HCT116 (cell line): ENCODE measurements at regions not wholly inside any gene's neighbourhood (a gene's known extent, or its start where the extent isn't known, plus 50 kb on each side); places are given as distances from the start of the nearest gene placed in this dataset.

Source experiments
- ATAC-seq: fragments of 200-7000 bp; cut with Tn5 transposase; 2 replicates; pipeline ENCODE4 v1.9.1; 2020; ENCODE audit warnings: mild to moderate bottlenecking, moderate library complexity
- BruUV-seq: library from RNA; stranded (reverse); fragments of 400-500 nt; replicated peaks from 2 replicates; lab custom pipeline; 2021; lab: Mats Ljungman, UMichigan
- CTCF ChIA-PET: fragments of 300-600 bp; sonication (Branson Sonifier 250); formaldehyde crosslinking; loops from one replicate; lab custom pipeline; 2021; ENCODE audit warnings: antibody characterized with exemption; lab: Charles Lee
- POLR2A ChIA-PET: fragments of 300-600, 350-600 bp; sonication (Branson Sonifier 250); formaldehyde crosslinking; loops from one replicate; lab custom pipeline; 2021; ENCODE audit warnings: antibody characterized with exemption; lab: Charles Lee
- RAD21 ChIA-PET, 2 experiments: fragments of 300-600 bp; sonication (Branson Sonifier 250); formaldehyde crosslinking; loops; one replicate each; lab custom pipeline; 2023; ENCODE audit warnings: low total read pairs in 2 of 2; ENCODE audit not compliant: uncharacterized antibody in 2 of 2, unreplicated experiment in 2 of 2, low non-redundant PET in 1 of 2; lab: Charles Lee
- DNase-seq: peaks from one replicate; pipeline ENCODE4 v3.0.0-alpha.2; 2010; ENCODE audit warnings: low read depth, low spot score
- H2AFZ ChIP-seq: fragments of 200-600 bp; shearing (Covaris generic), sonication (generic); 2 replicates; pipeline ENCODE4 v1.6.1; 2017; ENCODE audit warnings: low read depth, mixed run types, mixed read lengths, antibody characterized with exemption, low read length; ENCODE audit not compliant: poor library complexity, severe bottlenecking
- H3K27ac ChIP-seq: 2 replicates; pipeline ENCODE4 v1.5.1; 2012; ENCODE audit warnings: low read depth, low read length
- H3K27me3 ChIP-seq: fragments of 200-600 bp; sonication (generic); 2 replicates; pipeline ENCODE4 v1.6.1; 2016; ENCODE audit warnings: mixed run types, low read length, mixed read lengths; ENCODE audit not compliant: insufficient read depth
- H3K36me3 ChIP-seq, 2 experiments: fragments of 200-500 bp in 1 of 2; fragments of 200-600 bp in 1 of 2; sonication (Bioruptor generic) in 1 of 2; sonication (generic) in 1 of 2; 2 replicates each; pipeline versions ENCODE4 v1.5.1 to v1.6.1; 2014 to 2016; ENCODE audit warnings: low read length in 2 of 2, inconsistent platforms in 1 of 2, mixed read lengths in 1 of 2, mixed run types in 1 of 2; ENCODE audit not compliant: insufficient read depth in 2 of 2, control insufficient read depth in 1 of 2
- H3K4me1 ChIP-seq, 2 experiments: fragments of 200-600 bp in 1 of 2; sonication (generic) in 1 of 2; 2 replicates each; pipeline versions ENCODE4 v1.5.1 to v1.6.1; 2012 to 2017; ENCODE audit warnings: low read length in 2 of 2, inconsistent platforms in 1 of 2, mild to moderate bottlenecking in 1 of 2, mixed read lengths in 1 of 2, mixed run types in 1 of 2, moderate library complexity in 1 of 2; ENCODE audit not compliant: insufficient read depth in 2 of 2, control insufficient read depth in 1 of 2
- H3K4me2 ChIP-seq: fragments of 200-600 bp; sonication (generic); 2 replicates; pipeline ENCODE4 v1.6.1; 2017; ENCODE audit warnings: mixed run types, low read length, mixed read lengths
- H3K4me3 ChIP-seq, 2 experiments: fragments of 200-600 bp in 1 of 2; sonication (generic) in 1 of 2; replicated peaks in 1 of 2; 2 replicates each; pipeline ENCODE4 v1.5.1; 2011 to 2016; ENCODE audit warnings: low read length in 2 of 2, control low read depth in 1 of 2, low read depth in 1 of 2, mild to moderate bottlenecking in 1 of 2, mixed read lengths in 1 of 2, mixed run types in 1 of 2
- H3K79me2 ChIP-seq: fragments of 200-600 bp; sonication (generic); 2 replicates; pipeline ENCODE4 v1.6.1; 2017; ENCODE audit warnings: mild to moderate bottlenecking, mixed run types, low read length, moderate library complexity, mixed read lengths; ENCODE audit not compliant: insufficient read depth
- H3K9ac ChIP-seq: fragments of 200-600 bp; sonication (generic); 2 replicates; pipeline ENCODE4 v1.6.1; 2016; ENCODE audit warnings: low read length, mixed read lengths
- H3K9me2 ChIP-seq: fragments of 200-600 bp; sonication (generic), shearing (Covaris generic); 2 replicates; pipeline ENCODE4 v1.6.1; 2017; ENCODE audit warnings: mixed run types, mild to moderate bottlenecking, moderate library complexity; ENCODE audit not compliant: insufficient read depth
- H3K9me3 ChIP-seq, 2 experiments: fragments of 200-500 bp in 1 of 2; fragments of 200-600 bp in 1 of 2; sonication (Bioruptor generic) in 1 of 2; sonication (generic) in 1 of 2; 2 replicates each; pipeline ENCODE4 v1.6.1; 2014 to 2017; ENCODE audit warnings: low read length in 2 of 2, mixed read lengths in 2 of 2, inconsistent platforms in 1 of 2, low read depth in 1 of 2, mild to moderate bottlenecking in 1 of 2, mixed run types in 1 of 2, moderate library complexity in 1 of 2; ENCODE audit not compliant: control insufficient read depth in 1 of 2, insufficient read depth in 1 of 2
- H4K20me1 ChIP-seq: fragments of 200-600 bp; sonication (generic), shearing (Covaris generic); 2 replicates; pipeline ENCODE4 v1.6.1; 2017; ENCODE audit warnings: mixed run types, mild to moderate bottlenecking, moderate library complexity; ENCODE audit not compliant: insufficient read depth
- CBX3 ChIP-seq: IDR thresholded peaks from 2 replicates; pipeline ENCODE4 v1.6.1; 2012; ENCODE audit warnings: low read depth
- CEBPB ChIP-seq: IDR thresholded peaks from 2 replicates; pipeline ENCODE4 v1.6.1; 2012; ENCODE audit warnings: low read depth
- EZH2phosphoT487 ChIP-seq: fragments of 200-600 bp; IDR thresholded peaks from 2 replicates; pipeline ENCODE4 v1.6.1; 2018; ENCODE audit warnings: antibody characterized with exemption, borderline replicate concordance
- JUND ChIP-seq: IDR thresholded peaks from 2 replicates; pipeline ENCODE4 v1.6.1; 2012
- POLR2A ChIP-seq: IDR thresholded peaks from 2 replicates; pipeline ENCODE4 v1.7.0; 2011; ENCODE audit warnings: borderline replicate concordance; ENCODE audit not compliant: insufficient read depth, insufficient read length; ENCODE audit errors: extremely low read depth
- POLR2AphosphoS5 ChIP-seq: IDR thresholded peaks from 2 replicates; pipeline ENCODE4 v1.6.1; 2011; ENCODE audit warnings: mild to moderate bottlenecking, low read depth, low read length, moderate library complexity
- SIN3A ChIP-seq: IDR thresholded peaks from 2 replicates; pipeline ENCODE4 v1.6.1; 2012; ENCODE audit warnings: low read depth
- SP1 ChIP-seq: IDR thresholded peaks from 2 replicates; pipeline ENCODE4 v1.6.1; 2012; ENCODE audit warnings: low read depth
- YY1 ChIP-seq: IDR thresholded peaks from 2 replicates; pipeline ENCODE4 v1.6.1; 2011; ENCODE audit warnings: low read length, low read depth, moderate library complexity, mild to moderate bottlenecking; ENCODE audit not compliant: insufficient replicate concordance; ENCODE audit errors: extremely low read depth
- ZNF274 ChIP-seq: fragments of 200-500 bp; sonication (Bioruptor generic); IDR thresholded peaks from 2 replicates; pipeline ENCODE4 v1.6.1; 2014; ENCODE audit warnings: mild to moderate bottlenecking, low read depth, low read length, inconsistent platforms
- intact Hi-C: fragments of 100-400 bp; cut with micrococcal nuclease; formaldehyde crosslinking; loops from 2 replicates; pipeline ENCODE4 v1.10.0; 2022
- TF ChIP-seq, protein P1 (sequence below): IDR thresholded peaks from 2 replicates; pipeline ENCODE4 v1.6.1; 2012
- TF ChIP-seq, protein P2 (sequence below): IDR thresholded peaks from 2 replicates; pipeline ENCODE4 v1.6.1; 2011; ENCODE audit warnings: mild to moderate bottlenecking, low read length, moderate library complexity; ENCODE audit not compliant: insufficient replicate concordance; ENCODE audit errors: extremely low read depth

DNA sequence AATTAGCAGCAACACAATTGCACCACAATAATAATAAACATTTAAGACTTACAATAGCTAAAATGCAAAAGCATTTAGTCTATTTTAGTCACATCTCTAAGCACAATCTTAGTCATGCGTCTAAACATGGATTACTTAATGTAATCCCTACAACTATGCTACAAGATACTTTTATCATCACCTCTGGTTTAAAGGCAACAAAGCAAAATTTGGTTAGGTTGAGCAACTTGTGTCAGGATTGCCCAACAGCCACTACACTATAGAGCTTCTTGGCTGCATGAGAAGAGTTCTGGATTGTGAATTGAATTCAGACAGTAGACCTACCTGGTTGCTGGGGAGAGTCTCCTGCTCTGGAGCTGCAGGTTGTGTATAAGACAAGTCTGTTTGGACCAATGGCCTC is 146.5 kb upstream of the PUDP start:
- H3K9ac ChIP-seq = no peak overlapping the region
- TF ChIP-seq SIN3A (no peak), YY1 (no peak), POLR2A (no peak), EZH2phosphoT487 (no peak), CBX3 (no peak), CEBPB (no peak), ZNF274 (no peak), SP1 (no peak), POLR2AphosphoS5 (no peak), JUND (no peak)
- TF ChIP-seq, protein P1, sequence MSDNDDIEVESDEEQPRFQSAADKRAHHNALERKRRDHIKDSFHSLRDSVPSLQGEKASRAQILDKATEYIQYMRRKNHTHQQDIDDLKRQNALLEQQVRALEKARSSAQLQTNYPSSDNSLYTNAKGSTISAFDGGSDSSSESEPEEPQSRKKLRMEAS = no peak
- TF ChIP-seq, protein P2, sequence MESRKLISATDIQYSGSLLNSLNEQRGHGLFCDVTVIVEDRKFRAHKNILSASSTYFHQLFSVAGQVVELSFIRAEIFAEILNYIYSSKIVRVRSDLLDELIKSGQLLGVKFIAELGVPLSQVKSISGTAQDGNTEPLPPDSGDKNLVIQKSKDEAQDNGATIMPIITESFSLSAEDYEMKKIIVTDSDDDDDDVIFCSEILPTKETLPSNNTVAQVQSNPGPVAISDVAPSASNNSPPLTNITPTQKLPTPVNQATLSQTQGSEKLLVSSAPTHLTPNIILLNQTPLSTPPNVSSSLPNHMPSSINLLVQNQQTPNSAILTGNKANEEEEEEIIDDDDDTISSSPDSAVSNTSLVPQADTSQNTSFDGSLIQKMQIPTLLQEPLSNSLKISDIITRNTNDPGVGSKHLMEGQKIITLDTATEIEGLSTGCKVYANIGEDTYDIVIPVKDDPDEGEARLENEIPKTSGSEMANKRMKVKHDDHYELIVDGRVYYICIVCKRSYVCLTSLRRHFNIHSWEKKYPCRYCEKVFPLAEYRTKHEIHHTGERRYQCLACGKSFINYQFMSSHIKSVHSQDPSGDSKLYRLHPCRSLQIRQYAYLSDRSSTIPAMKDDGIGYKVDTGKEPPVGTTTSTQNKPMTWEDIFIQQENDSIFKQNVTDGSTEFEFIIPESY = no peak
- H3K9me2 ChIP-seq = no peaks in the 10 kb centered on the region
- H3K4me1 ChIP-seq = no peaks in the 10 kb centered on the region
- no peak for DNase-seq
- H3K27ac ChIP-seq = no peak overlapping the region
- no peaks in the 10 kb centered on the region for H3K9me3 ChIP-seq
- CTCF ChIA-PET = no interaction called here
- no peaks in the 10 kb centered on the region for H3K36me3 ChIP-seq
- intact Hi-C loops = no loop called here
- RAD21 ChIA-PET = no interaction called here
- H2AFZ ChIP-seq = no peak overlapping the region
- H3K4me2 ChIP-seq = no peak overlapping the region
- no peaks in the 10 kb centered on the region for H4K20me1 ChIP-seq
- no peaks in the 10 kb centered on the region for H3K27me3 ChIP-seq
- no TSS peak for BruUV-seq
- ATAC-seq = no peak
- H3K4me3 ChIP-seq = no peak overlapping the region
- no peaks in the 10 kb centered on the region for H3K79me2 ChIP-seq
- POLR2A ChIA-PET = no interaction called here
